Stimulated activated CD4-positive, alpha-beta T cell treated with anti-CD3 and anti-CD28 coated beads, Interleukin-1b, Interleukin-23, amount 100 ng/mL, for 24 hours (primary cell): ENCODE measurements at regions not wholly inside any gene's neighbourhood (a gene's known extent, or its start where the extent isn't known, plus 50 kb on each side); places are given as distances from the start of the nearest gene placed in this dataset.
A peak's percentile ranks its signal among the peaks of the same experiment; 100 is the strongest.
"Not testable (repeated sequence)": the region's sequence is repeated elsewhere in the genome, so short reads cannot be mapped to it uniquely, and the experiment has no call there.

Source experiments
- DNase-seq, 4 experiments: peaks; one replicate each; pipeline ENCODE4 v3.0.0-alpha.2; 2020; ENCODE audit warnings: low read depth in 4 of 4, low spot score in 1 of 4

- no peak for DNase-seq
Observed at GRCh38 chr21:35438643-35439404, 389.7 kb upstream of the RUNX1 start.

GRCh38 chr21:35437941-35438340 is 388.8 kb upstream of the RUNX1 start:
- DNase-seq = no peak

DNA sequence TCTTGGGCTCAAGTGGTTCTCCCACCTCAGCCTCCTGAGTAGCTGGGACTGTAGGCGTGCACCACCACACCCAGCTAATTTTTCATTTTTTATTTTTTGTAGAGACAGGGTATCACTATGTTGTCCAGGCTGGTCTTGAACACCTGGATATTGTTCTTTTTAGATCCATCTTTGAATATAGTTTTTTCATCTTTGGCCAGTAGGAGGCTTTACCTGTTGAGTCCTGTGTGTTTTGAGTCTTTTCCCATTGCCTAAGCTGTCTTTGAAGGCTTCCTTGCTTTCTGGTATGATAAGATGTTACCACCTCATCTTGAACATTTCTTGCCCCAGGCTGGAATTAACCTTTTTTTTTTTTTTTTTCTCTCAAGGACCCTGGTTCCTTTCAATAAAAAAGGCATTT is 387.8 kb upstream of the RUNX1 start:
- no peak for DNase-seq

DNA sequence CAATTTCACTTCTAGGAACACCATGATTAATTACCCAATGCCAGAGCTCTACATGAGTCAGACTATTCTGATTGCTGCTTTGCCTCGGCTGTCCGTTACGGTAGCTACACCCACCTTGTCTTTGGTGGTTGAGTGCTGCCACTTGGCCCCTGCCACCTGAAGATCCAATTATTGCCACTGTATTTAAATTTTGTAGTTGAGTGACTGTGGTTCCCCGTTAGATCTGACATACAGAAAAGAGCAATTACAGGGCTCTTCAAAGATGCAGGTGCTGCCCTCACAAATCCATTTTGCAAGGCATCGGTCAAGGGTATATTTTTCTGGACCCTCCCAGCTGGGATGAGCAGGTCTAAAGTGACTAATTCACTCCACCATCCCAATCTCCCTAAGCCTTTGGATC is 383.5 kb upstream of the RUNX1 start:
- not testable (repeated sequence) for DNase-seq

- no peak for DNase-seq
Observed at GRCh38 chr21:35430260-35430659, 381.2 kb upstream of the RUNX1 start.

- no peak for DNase-seq
Observed at GRCh38 chr21:35428937-35429336, 379.8 kb upstream of the RUNX1 start.

DNA sequence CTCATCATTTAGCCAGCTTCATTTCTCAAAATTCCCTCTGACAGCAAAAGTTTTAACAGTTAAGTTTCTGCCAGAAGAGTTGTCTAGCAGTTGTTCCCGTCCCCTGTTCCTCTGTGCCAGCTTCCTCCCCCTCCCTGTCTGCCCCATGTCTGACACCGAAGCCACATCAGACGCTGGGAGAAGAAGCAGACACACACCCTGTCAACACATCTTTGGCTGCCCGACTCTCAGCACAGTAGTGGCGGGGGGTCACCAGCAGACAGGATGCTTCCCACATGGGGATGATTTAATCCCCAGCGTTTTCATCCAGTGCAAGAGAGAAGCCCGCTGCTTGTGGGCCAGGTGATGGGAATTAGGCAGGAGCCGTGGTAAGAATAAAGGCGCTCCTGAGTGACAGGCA is 379.4 kb upstream of the RUNX1 start:
- DNase-seq = peak in 1 of 4 experiments; percentile 12

GRCh38 chr21:35428001-35428320 is 378.9 kb upstream of the RUNX1 start:
- DNase-seq = no peak

DNA sequence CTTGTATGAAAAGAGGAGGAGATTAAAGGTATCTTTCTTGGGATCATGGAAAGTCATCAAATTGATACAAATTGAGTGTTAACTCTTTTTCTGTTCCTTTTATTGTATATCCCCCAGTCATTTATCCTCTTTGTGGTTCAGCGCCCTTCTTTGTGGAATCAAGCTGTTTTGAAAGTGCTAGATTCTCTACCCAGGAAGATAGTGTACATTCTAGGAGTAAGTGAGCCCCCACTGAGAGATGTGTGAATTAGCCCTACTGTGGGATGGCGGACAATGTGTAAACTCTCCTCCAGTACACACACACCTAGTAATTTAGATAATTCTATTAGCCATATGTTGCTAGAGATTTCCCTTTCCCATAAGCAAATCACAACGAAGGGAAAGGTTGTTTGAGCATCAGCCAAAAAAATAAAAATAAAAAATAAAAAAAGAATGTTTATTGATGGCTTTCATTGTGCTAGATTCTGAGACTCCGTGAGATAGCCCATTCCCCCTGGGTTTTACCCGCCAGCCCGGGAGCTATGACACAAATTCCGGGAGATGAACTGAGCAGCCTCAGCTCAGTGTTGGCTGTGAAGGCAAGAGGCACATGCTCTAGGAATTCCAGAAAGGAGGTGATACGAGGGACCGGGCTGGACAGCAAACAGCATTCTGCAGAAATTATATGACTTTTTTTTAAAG is 378.4 kb upstream of the RUNX1 start:
- DNase-seq = no peak

- no peak for DNase-seq
Observed at GRCh38 chr21:35426897-35427296, 377.8 kb upstream of the RUNX1 start.

DNA sequence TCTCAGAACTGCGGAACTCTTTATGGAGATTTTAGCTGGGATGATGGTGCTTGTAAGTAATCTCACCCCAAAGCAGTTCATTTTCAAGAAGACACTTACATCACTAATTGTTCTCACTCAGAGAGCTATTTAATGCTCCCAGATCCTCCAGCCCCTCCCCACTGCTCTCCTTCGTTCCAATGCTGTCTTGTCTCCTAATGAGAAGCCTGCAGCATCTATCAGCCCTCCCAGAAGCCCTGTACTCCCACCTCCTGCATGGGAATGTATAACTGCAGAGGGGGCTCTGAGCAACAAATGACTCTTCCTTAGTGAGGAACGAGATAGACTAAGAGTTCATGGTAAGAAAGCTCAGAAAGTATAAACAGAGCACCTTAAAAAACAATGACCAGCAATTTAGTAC is 377.4 kb upstream of the RUNX1 start:
- DNase-seq = no peak

- DNase-seq = no peak
Observed at GRCh38 chr21:35424122-35424521, 375.0 kb upstream of the RUNX1 start.

DNA sequence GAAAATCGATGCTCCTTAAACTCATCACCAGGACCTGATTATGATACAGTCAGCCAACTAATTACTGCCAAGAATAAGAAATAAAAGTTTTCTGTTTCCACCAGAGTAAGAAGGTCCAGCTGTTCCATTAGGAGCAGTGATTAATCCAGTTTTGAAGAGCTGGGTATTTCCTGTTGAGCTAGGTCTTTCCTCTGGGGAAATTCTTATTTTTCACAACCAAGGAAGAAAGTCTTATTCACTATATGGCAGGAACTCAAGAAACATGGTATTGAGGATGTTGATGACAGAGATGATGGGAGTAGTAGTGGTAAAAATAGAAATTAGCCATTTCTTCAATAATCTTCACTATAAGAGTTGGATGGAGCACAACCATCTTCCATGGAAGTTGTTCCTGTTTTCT is 374.6 kb upstream of the RUNX1 start:
- no peak for DNase-seq

GRCh38 chr21:35422011-35422410 is 372.9 kb upstream of the RUNX1 start:
- no peak for DNase-seq

DNA sequence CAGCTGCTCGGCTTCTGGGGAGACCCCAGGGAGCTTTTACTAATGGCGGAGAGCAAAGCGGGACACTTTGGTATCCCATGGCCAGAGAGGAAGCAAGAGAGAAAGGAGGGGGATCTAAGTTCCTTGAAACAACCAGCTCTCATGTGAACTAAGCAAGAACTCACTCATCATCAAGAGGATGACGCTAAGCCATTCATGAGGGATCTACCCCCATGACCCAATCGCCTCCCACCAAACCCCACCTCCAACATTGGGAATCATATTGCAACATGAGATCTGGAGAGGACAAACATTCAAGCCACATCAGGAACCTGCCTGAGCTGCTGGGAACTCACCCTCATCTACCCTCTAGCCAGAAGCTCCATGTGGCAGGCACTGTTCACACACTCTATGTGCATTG is 372.1 kb upstream of the RUNX1 start:
- DNase-seq = no peak

GRCh38 chr21:35420656-35421055 is 371.6 kb upstream of the RUNX1 start:
- no peak for DNase-seq

DNA sequence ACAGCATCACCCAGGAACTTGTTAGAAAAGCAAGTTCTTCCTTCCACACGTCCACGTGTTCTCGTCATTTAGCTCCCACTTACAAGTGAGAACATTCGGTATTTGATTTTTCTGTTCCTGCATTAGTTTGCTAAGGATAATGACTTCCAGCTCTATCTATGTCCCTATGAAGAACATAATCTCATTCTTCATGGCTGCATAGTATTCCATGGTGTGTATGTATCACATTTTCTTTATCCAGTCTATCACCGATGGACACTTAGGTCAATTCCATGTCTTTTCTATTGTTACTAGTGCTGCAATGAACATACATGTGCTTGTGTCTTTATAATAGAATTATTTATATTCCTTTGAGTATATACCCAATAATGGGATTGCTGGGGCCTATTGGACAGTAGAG is 368.7 kb upstream of the RUNX1 start:
- DNase-seq = no peak

- DNase-seq = no peak
Observed at GRCh38 chr21:35416866-35417489, 367.9 kb upstream of the RUNX1 start.

- no peak for DNase-seq
Observed at GRCh38 chr21:35414507-35415139, 365.5 kb upstream of the RUNX1 start.

DNA sequence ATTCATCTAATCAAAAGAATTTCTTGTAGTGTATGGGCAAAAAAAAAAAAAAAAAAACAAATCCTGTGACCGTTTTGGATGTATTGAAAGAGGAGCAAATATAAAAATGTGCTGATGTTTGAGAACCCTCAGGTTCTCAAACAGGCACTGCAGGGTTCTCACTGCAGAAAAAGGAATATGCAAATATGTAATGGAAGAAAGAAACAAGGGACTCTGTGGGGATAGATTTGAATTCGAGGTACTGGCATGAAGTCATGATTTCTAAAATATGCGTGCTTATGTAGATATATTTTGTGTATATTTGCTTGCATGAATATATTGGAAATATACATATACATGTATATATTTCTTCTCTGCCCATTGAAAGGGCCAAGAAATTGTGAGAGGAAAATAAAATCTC is 365.0 kb upstream of the RUNX1 start:
- no peak for DNase-seq

GRCh38 chr21:35412231-35412630 is 363.1 kb upstream of the RUNX1 start:
- no peak for DNase-seq

GRCh38 chr21:35411434-35411833 is 362.3 kb upstream of the RUNX1 start:
- no peak for DNase-seq
